ENCODE measurements at regions not wholly inside any gene's neighbourhood (a gene's known extent, or its start where the extent isn't known, plus 50 kb on each side); places are given as distances from the start of the nearest gene placed in this dataset.

- TF ChIP-seq CTCF (IDR thresholded peaks at IDR 0.05; ENCODE audit: insufficient read depth, low read length, poor library complexity, severe bottlenecking) (no peak), EZH2phosphoT487 (conservative IDR thresholded peaks at IDR 0.05; ENCODE audit: low read length) (no peak)
These were observed 116.6 kb upstream of the RBBP8 start for GRCh38 chr18:22816266-22817176.
